ENCODE measurements at regions not wholly inside any gene's neighbourhood (a gene's known extent, or its start where the extent isn't known, plus 50 kb on each side); places are given as distances from the start of the nearest gene placed in this dataset.
"Not testable (repeated sequence)": the region's sequence is repeated elsewhere in the genome, so short reads cannot be mapped to it uniquely, and the experiment has no call there.

- no peak for DNase-seq
- Mint-ChIP-seq H3K27ac (no peak overlapping the region), H3K36me3 (ENCODE audit: low read depth) (no peaks in the 10 kb centered on the region), H3K4me1 (no peaks in the 10 kb centered on the region), H3K27me3 (no peaks in the 10 kb centered on the region), H3K9me3 (no peaks in the 10 kb centered on the region), H3K4me3 (no peak overlapping the region)
- ChIA-PET CTCF (interaction anchor here (0.6 kb wide), 1 partner anchor 22 kb away, joined by 4 read pairs; no protein-coding TSS in a partner anchor), POLR2A (no interaction called here)
These were observed 747.2 kb downstream of the ANKRD7 start for GRCh38 chr7:118971706-118972105.

DNA sequence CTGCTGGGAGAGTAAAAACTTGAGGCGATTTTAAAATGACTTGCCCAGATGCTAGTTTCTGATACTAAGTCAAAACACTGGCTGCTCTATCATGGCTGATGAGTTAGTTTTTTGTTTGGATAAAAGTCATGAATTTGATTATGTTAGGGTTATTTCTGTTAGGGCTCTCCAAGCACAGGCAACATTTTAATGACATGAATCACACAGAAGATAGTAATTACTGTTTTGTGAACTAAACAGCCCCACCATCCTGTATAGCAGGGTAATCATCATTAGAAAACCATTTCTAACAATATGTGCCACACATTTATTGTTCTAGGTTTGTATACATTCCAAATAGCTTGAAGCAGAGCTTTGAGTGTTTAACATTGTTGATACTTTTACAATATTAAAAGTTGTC is 750.3 kb downstream of the ANKRD7 start:
- no peaks in the 10 kb centered on the region for H3K9me3 Mint-ChIP-seq
- no peaks in the 10 kb centered on the region for H3K4me1 Mint-ChIP-seq
- no peaks in the 10 kb centered on the region for H3K36me3 Mint-ChIP-seq (ENCODE audit: low read depth)
- CTCF ChIA-PET = no interaction called here
- POLR2A ChIA-PET = no interaction called here
- no peaks in the 10 kb centered on the region for H3K27me3 Mint-ChIP-seq
- H3K4me3 Mint-ChIP-seq = no peak overlapping the region
- DNase-seq = no peak
- H3K27ac Mint-ChIP-seq = no peak overlapping the region

DNA sequence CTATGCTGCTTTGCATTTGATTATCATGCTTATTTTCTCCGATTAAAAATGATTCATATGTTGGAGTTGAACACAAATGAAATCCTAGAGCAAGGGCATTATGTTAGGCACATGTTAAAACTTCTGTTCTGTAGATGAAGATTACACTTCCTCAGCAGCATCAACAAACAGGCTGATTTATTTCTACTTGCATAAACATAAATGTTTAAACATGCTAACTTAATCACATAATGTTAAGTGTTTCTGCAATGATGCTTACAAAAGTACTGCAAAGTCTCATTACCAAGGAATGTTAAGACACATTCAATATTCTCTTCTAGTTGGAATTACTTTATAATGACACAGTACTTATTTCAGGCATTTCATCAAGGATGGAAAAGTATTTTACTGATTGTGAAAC is 770.8 kb downstream of the ANKRD7 start:
- POLR2A ChIA-PET = no interaction called here
- CTCF ChIA-PET = no interaction called here
- Mint-ChIP-seq H3K27ac (no peak overlapping the region), H3K27me3 (no peaks in the 10 kb centered on the region), H3K9me3 (no peaks in the 10 kb centered on the region), H3K36me3 (ENCODE audit: low read depth) (no peaks in the 10 kb centered on the region), H3K4me1 (no peaks in the 10 kb centered on the region), H3K4me3 (no peak overlapping the region)
- DNase-seq = no peak

GRCh38 chr7:119007236-119007635 is 782.7 kb downstream of the ANKRD7 start:
- Mint-ChIP-seq H3K36me3 (ENCODE audit: low read depth) (no peaks in the 10 kb centered on the region), H3K27me3 (no peaks in the 10 kb centered on the region), H3K4me3 (no peak overlapping the region), H3K9me3 (no peaks in the 10 kb centered on the region), H3K27ac (no peak overlapping the region), H3K4me1 (no peaks in the 10 kb centered on the region)
- CTCF ChIA-PET = no interaction called here
- POLR2A ChIA-PET = no interaction called here
- no peak for DNase-seq

GRCh38 chr7:119010635-119011034 is 786.1 kb downstream of the ANKRD7 start:
- no peak overlapping the region for H3K27ac Mint-ChIP-seq
- no peaks in the 10 kb centered on the region for H3K36me3 Mint-ChIP-seq (ENCODE audit: low read depth)
- ChIA-PET CTCF (no interaction called here), POLR2A (no interaction called here)
- DNase-seq = no peak
- no peaks in the 10 kb centered on the region for H3K27me3 Mint-ChIP-seq
- H3K4me3 Mint-ChIP-seq = no peak overlapping the region
- no peaks in the 10 kb centered on the region for H3K9me3 Mint-ChIP-seq
- H3K4me1 Mint-ChIP-seq = no peaks in the 10 kb centered on the region

DNA sequence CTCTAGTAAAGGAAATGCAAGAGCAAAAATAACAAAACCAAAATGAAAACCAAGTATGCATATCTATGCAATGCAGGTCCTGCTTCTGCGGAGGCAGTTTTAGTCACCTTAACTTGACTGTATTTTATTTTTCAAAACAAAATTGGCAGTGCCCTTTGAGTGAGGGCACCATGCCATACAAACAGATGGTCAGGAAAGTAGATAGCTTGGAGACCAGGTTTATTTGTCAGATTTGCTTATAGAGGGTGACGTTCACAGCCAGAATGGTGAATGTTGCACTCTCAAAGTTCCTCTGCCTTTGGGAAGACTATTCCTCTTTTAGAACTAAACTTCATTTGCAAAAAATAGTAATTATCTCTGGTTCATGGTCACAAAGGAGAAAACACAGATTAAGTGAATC is 801.9 kb downstream of the ANKRD7 start:
- Mint-ChIP-seq H3K27ac (no peak overlapping the region), H3K27me3 (no peaks in the 10 kb centered on the region), H3K4me3 (no peak overlapping the region), H3K36me3 (ENCODE audit: low read depth) (no peaks in the 10 kb centered on the region), H3K4me1 (no peaks in the 10 kb centered on the region), H3K9me3 (peaks cover 6% of the 10 kb centered on the region)
- CTCF ChIA-PET = no interaction called here
- POLR2A ChIA-PET = no interaction called here
- no peak for DNase-seq

- H3K4me1 Mint-ChIP-seq = no peaks in the 10 kb centered on the region
These were observed 804.2 kb downstream of the ANKRD7 start for GRCh38 chr7:119028736-119029135.

DNA sequence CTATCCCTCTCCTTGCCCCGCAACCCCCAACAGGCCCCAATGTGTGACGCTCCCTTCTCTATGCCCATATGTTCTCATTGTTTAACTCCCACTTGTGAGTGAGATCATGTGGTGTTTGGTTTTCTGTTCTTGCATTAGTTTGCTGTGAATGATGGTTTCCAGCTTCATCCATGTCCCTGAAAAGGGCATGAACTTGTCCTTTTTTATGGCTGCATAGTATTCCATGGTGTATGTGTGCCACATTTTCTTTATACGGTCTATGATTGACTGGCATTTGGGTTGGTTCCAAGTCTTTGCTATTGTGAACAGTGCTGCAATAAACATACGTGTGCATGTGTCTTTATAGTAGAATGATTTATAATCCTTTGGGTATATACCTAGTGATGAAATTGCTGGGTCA is 807.6 kb downstream of the ANKRD7 start:
- H3K27me3 Mint-ChIP-seq; H3K36me3 Mint-ChIP-seq (ENCODE audit: low read depth); H3K4me1 Mint-ChIP-seq; H3K4me3 Mint-ChIP-seq; H3K27ac Mint-ChIP-seq; CTCF ChIA-PET; POLR2A ChIA-PET; H3K9me3 Mint-ChIP-seq; DNase-seq: not testable (repeated sequence)

More at GRCh38 chr7:119028736-119029135, 804.2 kb downstream of the ANKRD7 start:
- ChIA-PET CTCF (no interaction called here), POLR2A (no interaction called here)
- Mint-ChIP-seq H3K9me3 (peaks cover 8% of the 10 kb centered on the region), H3K4me3 (no peak overlapping the region), H3K27me3 (no peaks in the 10 kb centered on the region), H3K27ac (no peak overlapping the region), H3K36me3 (ENCODE audit: low read depth) (no peaks in the 10 kb centered on the region)
- DNase-seq = no peak

DNA sequence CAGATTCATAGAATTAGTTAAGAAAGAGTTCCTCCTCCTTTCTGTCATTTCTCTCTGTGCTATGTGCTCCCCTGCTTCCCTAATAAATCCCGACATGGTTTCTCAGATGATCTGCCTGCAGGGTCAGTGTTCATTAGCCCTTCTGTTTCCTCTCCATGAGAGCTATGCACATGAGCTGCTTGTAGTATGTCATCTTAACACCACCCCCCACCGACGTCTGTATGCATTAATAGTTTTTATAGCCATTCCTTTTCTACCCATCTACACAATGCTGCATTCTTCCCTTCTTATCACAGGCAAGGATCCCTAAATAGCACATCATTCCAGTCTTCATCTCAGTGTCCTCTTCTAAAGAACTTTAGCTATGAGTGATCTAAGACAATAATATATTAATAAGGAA is 809.1 kb downstream of the ANKRD7 start:
- ChIA-PET CTCF (no interaction called here), POLR2A (no interaction called here)
- no peak overlapping the region for H3K27ac Mint-ChIP-seq
- DNase-seq = no peak
- no peaks in the 10 kb centered on the region for H3K36me3 Mint-ChIP-seq (ENCODE audit: low read depth)
- no peaks in the 10 kb centered on the region for H3K4me1 Mint-ChIP-seq
- no peaks in the 10 kb centered on the region for H3K27me3 Mint-ChIP-seq
- H3K9me3 Mint-ChIP-seq = peaks cover 5% of the 10 kb centered on the region
- no peak overlapping the region for H3K4me3 Mint-ChIP-seq

GRCh38 chr7:119037941-119038340 is 813.4 kb downstream of the ANKRD7 start:
- no peak overlapping the region for H3K4me3 Mint-ChIP-seq
- no peak for DNase-seq
- no peaks in the 10 kb centered on the region for H3K4me1 Mint-ChIP-seq
- H3K9me3 Mint-ChIP-seq = peaks cover 8% of the 10 kb centered on the region
- CTCF ChIA-PET = no interaction called here
- POLR2A ChIA-PET = no interaction called here
- no peaks in the 10 kb centered on the region for H3K27me3 Mint-ChIP-seq
- no peak overlapping the region for H3K27ac Mint-ChIP-seq
- H3K36me3 Mint-ChIP-seq (ENCODE audit: low read depth) = no peaks in the 10 kb centered on the region

DNA sequence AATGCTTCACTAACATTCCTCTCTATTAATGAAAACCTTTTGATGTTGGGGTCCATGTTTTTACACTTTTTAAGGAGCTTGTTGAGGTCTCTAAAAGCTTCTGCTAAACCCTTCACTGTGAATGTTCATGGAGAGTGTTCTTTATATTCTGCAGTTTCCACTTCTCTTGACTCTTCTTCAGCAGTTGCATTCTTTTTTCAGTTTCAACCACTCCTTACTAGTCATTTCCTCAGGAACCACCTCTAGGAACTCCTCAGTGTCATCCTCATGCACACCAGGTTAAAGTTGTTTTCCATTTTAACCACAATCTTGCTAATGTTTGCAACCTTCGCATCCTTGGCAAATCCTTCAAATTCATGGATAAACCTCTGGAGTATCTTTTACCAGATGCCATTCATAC is 821.6 kb downstream of the ANKRD7 start:
- Mint-ChIP-seq H3K9me3 (peaks cover 4% of the 10 kb centered on the region), H3K27me3 (no peaks in the 10 kb centered on the region), H3K4me1 (no peaks in the 10 kb centered on the region), H3K36me3 (ENCODE audit: low read depth) (no peaks in the 10 kb centered on the region), H3K27ac (no peak overlapping the region), H3K4me3 (no peak overlapping the region)
- ChIA-PET POLR2A (no interaction called here), CTCF (no interaction called here)
- no peak for DNase-seq

GRCh38 chr7:119065966-119066365 is 841.5 kb downstream of the ANKRD7 start:
- ChIA-PET POLR2A (no interaction called here), CTCF (no interaction called here)
- H3K36me3 Mint-ChIP-seq (ENCODE audit: low read depth) = no peaks in the 10 kb centered on the region
- no peak overlapping the region for H3K27ac Mint-ChIP-seq
- H3K27me3 Mint-ChIP-seq = no peaks in the 10 kb centered on the region
- H3K4me1 Mint-ChIP-seq = no peaks in the 10 kb centered on the region
- no peaks in the 10 kb centered on the region for H3K9me3 Mint-ChIP-seq
- no peak for DNase-seq
- no peak overlapping the region for H3K4me3 Mint-ChIP-seq

- Mint-ChIP-seq H3K9me3 (peaks cover 7% of the 10 kb centered on the region), H3K27me3 (no peaks in the 10 kb centered on the region), H3K27ac (no peak overlapping the region), H3K4me3 (no peak overlapping the region), H3K36me3 (ENCODE audit: low read depth) (no peaks in the 10 kb centered on the region), H3K4me1 (no peaks in the 10 kb centered on the region)
- POLR2A ChIA-PET = no interaction called here
- CTCF ChIA-PET = no interaction called here
- no peak for DNase-seq
These were observed 861.5 kb downstream of the ANKRD7 start for GRCh38 chr7:119086026-119086425.

- H3K36me3 Mint-ChIP-seq (ENCODE audit: low read depth) = no peaks in the 10 kb centered on the region
- no peak for DNase-seq
- H3K9me3 Mint-ChIP-seq = peaks cover 5% of the 10 kb centered on the region
- H3K4me1 Mint-ChIP-seq = no peaks in the 10 kb centered on the region
- ChIA-PET POLR2A (no interaction called here), CTCF (no interaction called here)
- H3K27me3 Mint-ChIP-seq = no peaks in the 10 kb centered on the region
- no peak overlapping the region for H3K4me3 Mint-ChIP-seq
- no peak overlapping the region for H3K27ac Mint-ChIP-seq
These were observed 866.3 kb downstream of the ANKRD7 start for GRCh38 chr7:119090851-119091250.

- DNase-seq = no peak
- CTCF ChIA-PET = no interaction called here
- no peaks in the 10 kb centered on the region for H3K36me3 Mint-ChIP-seq (ENCODE audit: low read depth)
- H3K27ac Mint-ChIP-seq = no peak overlapping the region
- no peak overlapping the region for H3K4me3 Mint-ChIP-seq
- POLR2A ChIA-PET = no interaction called here
- no peaks in the 10 kb centered on the region for H3K4me1 Mint-ChIP-seq
- no peaks in the 10 kb centered on the region for H3K9me3 Mint-ChIP-seq
- H3K27me3 Mint-ChIP-seq = no peaks in the 10 kb centered on the region
These were observed 872.2 kb downstream of the ANKRD7 start for GRCh38 chr7:119096683-119097082.
